K562 (cell line): ENCODE measurements at regions not wholly inside any gene's neighbourhood (a gene's known extent, or its start where the extent isn't known, plus 50 kb on each side); places are given as distances from the start of the nearest gene placed in this dataset.

Source experiments
- ARID1B ChIP-seq: fragments of 450-650 bp; IDR thresholded peaks from 2 replicates; pipeline ENCODE4 v1.6.1; 2016; ENCODE audit warnings: antibody characterized with exemption, mild to moderate bottlenecking, inconsistent platforms
- BRD9 ChIP-seq: fragments of 450-650 bp; IDR thresholded peaks from 2 replicates; pipeline ENCODE4 v1.6.1; 2018; ENCODE audit warnings: low read depth; ENCODE audit not compliant: partially characterized antibody
- CHD1 ChIP-seq: fragments of 200-600 bp; sonication (generic); IDR thresholded peaks from one replicate; pipeline ENCODE4 v1.6.1; 2012; ENCODE audit warnings: mild to moderate bottlenecking, moderate library complexity, low read length, inconsistent platforms
- CSDE1 ChIP-seq, 2 experiments: fragments of 450-650 bp; IDR thresholded peaks; 2 replicates each; pipeline ENCODE4 v1.6.1; 2016; ENCODE audit warnings: mild to moderate bottlenecking in 1 of 2
- CTCFL ChIP-seq: IDR thresholded peaks from 2 replicates; pipeline ENCODE4 v1.6.1; 2011; ENCODE audit warnings: borderline replicate concordance, low read depth, mild to moderate bottlenecking, moderate library complexity, low read length; ENCODE audit not compliant: insufficient read depth, poor library complexity, severe bottlenecking
- ELK1 ChIP-seq: sonication (generic); formaldehyde crosslinking; IDR thresholded peaks from 2 replicates; pipeline ENCODE4 v1.8.1; 2022; ENCODE audit warnings: missing genetic modification reagents
- IFI16 ChIP-seq: fragments of 250-450 bp; sonication (Bioruptor Pico); IDR thresholded peaks from 2 replicates; pipeline ENCODE4 v2.1.2; 2022; ENCODE audit warnings: mild to moderate bottlenecking, inconsistent platforms
- MAZ ChIP-seq, 2 experiments: fragments of 450-650 bp in 1 of 2; sonication (generic) in 1 of 2; formaldehyde crosslinking; IDR thresholded peaks in 1 of 2; conservative IDR thresholded peaks in 1 of 2; 2 replicates each; pipeline versions ENCODE4 v1.4.0 to v1.5.0; 2020; ENCODE audit warnings: mild to moderate bottlenecking in 1 of 2, missing genetic modification reagents in 1 of 2
- NFE2 ChIP-seq: IDR thresholded peaks from 2 replicates; pipeline ENCODE4 v1.6.1; 2014; ENCODE audit warnings: antibody characterized with exemption, low read depth
- NR2C1 ChIP-seq, 2 experiments: fragments of 450-650 bp; IDR thresholded peaks; 2 replicates each; pipeline ENCODE4 v1.6.1; 2017; ENCODE audit warnings: mild to moderate bottlenecking in 2 of 2, antibody characterized with exemption in 1 of 2, inconsistent platforms in 1 of 2, missing compliant biosample characterization in 1 of 2, missing genetic modification characterization in 1 of 2
- RAD51 ChIP-seq: fragments of 450-650 bp; IDR thresholded peaks from 2 replicates; pipeline ENCODE4 v1.7.1; 2016; ENCODE audit warnings: low read depth, mild to moderate bottlenecking, borderline replicate concordance
- SMARCC2 ChIP-seq: fragments of 450-650 bp; IDR thresholded peaks from 2 replicates; pipeline ENCODE4 v1.6.1; 2017; ENCODE audit warnings: antibody characterized with exemption, moderate library complexity, mild to moderate bottlenecking, low read depth
- STAG1 ChIP-seq: sonication (generic); formaldehyde crosslinking; IDR thresholded peaks from 2 replicates; pipeline ENCODE4 v1.5.0; 2020; ENCODE audit warnings: missing genetic modification reagents, borderline replicate concordance
- ZC3H11A ChIP-seq: IDR thresholded peaks from 2 replicates; pipeline ENCODE4 v1.6.1; 2012; ENCODE audit warnings: low read depth, low read length, improper control_type of control experiment
- ZNF134 ChIP-seq: fragments of 250-450 bp; sonication (Bioruptor Pico); conservative IDR thresholded peaks from 2 replicates; pipeline ENCODE4 v1.4.0; 2020
- ZNF143 ChIP-seq: sonication (generic); formaldehyde crosslinking; IDR thresholded peaks from 2 replicates; pipeline ENCODE4 v1.9.0; 2022; ENCODE audit warnings: mild to moderate bottlenecking, missing genetic modification reagents
- ZNF197 ChIP-seq: fragments of 200-800 bp; sonication (Bioruptor generic); IDR thresholded peaks from 2 replicates; pipeline ENCODE4 v1.6.1; 2016; ENCODE audit warnings: low read depth, missing genetic modification characterization, missing compliant biosample characterization
- ZNF23 ChIP-seq: fragments of 250-450 bp; sonication (Bioruptor Pico); IDR thresholded peaks from 2 replicates; pipeline ENCODE4 v1.4.0; 2020; ENCODE audit warnings: mild to moderate bottlenecking
- ZNF408 ChIP-seq: fragments of 250-450 bp; sonication (Bioruptor Pico); IDR thresholded peaks from 2 replicates; pipeline ENCODE4 v1.4.0; 2020; ENCODE audit warnings: low read depth, mild to moderate bottlenecking, moderate library complexity
- ZNF639 ChIP-seq, 2 experiments: fragments of 200-800 bp in 1 of 2; sonication (Bioruptor generic) in 1 of 2; sonication (generic) in 1 of 2; formaldehyde crosslinking in 1 of 2; IDR thresholded peaks in 1 of 2; conservative IDR thresholded peaks in 1 of 2; 2 replicates each; pipeline versions ENCODE4 v1.5.0 to v1.6.1; 2016 to 2020; ENCODE audit warnings: missing compliant biosample characterization in 1 of 2, missing genetic modification characterization in 1 of 2, missing genetic modification reagents in 1 of 2
- ZNF655 ChIP-seq: fragments of 250-450 bp; sonication (Bioruptor Pico); IDR thresholded peaks from 2 replicates; pipeline ENCODE4 v1.5.0; 2021
- ZNF668 ChIP-seq: fragments of 250-450 bp; sonication (Bioruptor Pico); IDR thresholded peaks from 2 replicates; pipeline ENCODE4 v1.8.0; 2022; ENCODE audit warnings: mild to moderate bottlenecking, inconsistent platforms
- ZNF785 ChIP-seq: fragments of 250-450 bp; sonication (Bioruptor Pico); IDR thresholded peaks from 2 replicates; pipeline ENCODE4 v1.4.0; 2020; ENCODE audit warnings: mild to moderate bottlenecking
- ZNF830 ChIP-seq: fragments of 250-450 bp; sonication (Bioruptor Pico); IDR thresholded peaks from 2 replicates; pipeline ENCODE4 v1.5.0; 2021; ENCODE audit warnings: mild to moderate bottlenecking

- TF ChIP-seq ZNF134 = no peak
- no peak for TF ChIP-seq ZC3H11A
- TF ChIP-seq ZNF197 (CRISPR knock-in tag) = no peak
- peak; percentile 39; the same call in 1 of the 2 replicates for TF ChIP-seq RAD51
- TF ChIP-seq CTCFL = no peak
- TF ChIP-seq NFE2 = peak; percentile 66
- no peak for TF ChIP-seq CSDE1 (IDR thresholded peaks at IDR 0.05)
- TF ChIP-seq ZNF23 (CRISPR knock-in tag) = no peak
- TF ChIP-seq ZNF830 (CRISPR knock-in tag) = no peak
- no peak for TF ChIP-seq NR2C1 (IDR thresholded peaks at IDR 0.05)
- no peak for TF ChIP-seq NR2C1 (tag; IDR thresholded peaks at IDR 0.05)
- no peak for TF ChIP-seq ZNF408 (CRISPR knock-in tag)
- TF ChIP-seq BRD9 = no peak
- TF ChIP-seq ZNF668 (CRISPR knock-in tag) = no peak
- no peak for TF ChIP-seq CHD1
- no peak for TF ChIP-seq ZNF785
- no peak for TF ChIP-seq ELK1
- no peak for TF ChIP-seq STAG1
- no peak for TF ChIP-seq SMARCC2
- TF ChIP-seq ZNF655 (CRISPR knock-in tag) = no peak
- peak; percentile 30 for TF ChIP-seq ARID1B
- no peak for TF ChIP-seq ZNF639 (CRISPR knock-in tag; conservative IDR thresholded peaks at IDR 0.05 in 1 of 2, IDR thresholded peaks at IDR 0.05 in 1 of 2)
- TF ChIP-seq IFI16 (CRISPR knock-in tag) = no peak
- peak in 1 of 2 experiments; percentile 41; a peak in 1 of 4 replicates for TF ChIP-seq MAZ (CRISPR knock-in tag; conservative IDR thresholded peaks at IDR 0.05 in 1 of 2, IDR thresholded peaks at IDR 0.05 in 1 of 2)
- no peak for TF ChIP-seq ZNF143 (CRISPR knock-in tag)
Observed at GRCh38 chr12:88299567-88300101, 157.5 kb downstream of the TMTC3 start (continued).
